GM23338 (cell line): ENCODE measurements at regions not wholly inside any gene's neighbourhood (a gene's known extent, or its start where the extent isn't known, plus 50 kb on each side); places are given as distances from the start of the nearest gene placed in this dataset.

Experiments
- CTCF ChIP-seq, 2 experiments: fragments of 200-600 bp in 1 of 2; sonication (generic) in 1 of 2; conservative IDR thresholded peaks; 2 replicates each; pipeline versions ENCODE4 v1.5.1 to v1.6.1; 2016 to 2017; ENCODE audit warnings: antibody characterized with exemption in 2 of 2, low read depth in 2 of 2, mild to moderate bottlenecking in 2 of 2, moderate library complexity in 1 of 2
- EZH2 ChIP-seq: fragments of 200-600 bp; sonication (generic); IDR thresholded peaks from one replicate; pipeline ENCODE4 v1.8.0; 2017; ENCODE audit warnings: antibody characterized with exemption, mild to moderate bottlenecking, low read depth; ENCODE audit not compliant: unreplicated experiment
- POLR2AphosphoS5 ChIP-seq: IDR thresholded peaks from 2 replicates; pipeline ENCODE4 v1.6.1; 2016; ENCODE audit warnings: antibody characterized with exemption, low read depth

- no peak for TF ChIP-seq CTCF (conservative IDR thresholded peaks at IDR 0.05; ENCODE audit: low read depth in 2 of 2)
- no peak for TF ChIP-seq POLR2AphosphoS5
- TF ChIP-seq EZH2: no peak
These were observed 149.2 kb upstream of the LYZL2 start for GRCh38 chr10:30778769-30779168.
